Jurkat, Clone E6-1 (cell line): ENCODE measurements at regions not wholly inside any gene's neighbourhood (a gene's known extent, or its start where the extent isn't known, plus 50 kb on each side); places are given as distances from the start of the nearest gene placed in this dataset.

Experiments used
- DNase-seq: peaks from one replicate; pipeline ENCODE4 v3.0.0-alpha.2; 2011; ENCODE audit warnings: low read depth, low spot score
- H3K4me3 ChIP-seq: 2 replicates; pipeline ENCODE4 v1.5.1; 2011; ENCODE audit warnings: mild to moderate bottlenecking, low read length, control low read depth, moderate library complexity

DNA sequence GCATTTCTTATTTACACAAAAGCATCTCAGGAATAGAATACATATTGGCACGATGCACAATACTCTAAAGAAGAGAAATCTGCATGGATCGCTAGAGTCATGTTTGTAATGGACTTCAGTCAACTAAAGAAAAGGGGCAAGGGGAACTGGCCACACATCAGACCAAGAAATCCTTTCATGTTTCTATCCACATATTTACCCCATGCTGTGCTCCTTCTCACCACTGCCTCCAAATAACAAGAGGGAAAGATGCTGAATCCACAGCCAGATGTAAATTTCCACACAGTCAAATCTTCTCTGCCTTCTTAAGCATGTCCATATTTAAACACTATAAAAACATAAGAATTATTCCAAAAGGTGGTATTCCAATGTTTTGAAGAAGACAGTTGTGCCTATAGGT, 67.6 kb downstream of the COX18 start:
- H3K4me3 ChIP-seq = no peak overlapping the region
- DNase-seq = no peak

DNA sequence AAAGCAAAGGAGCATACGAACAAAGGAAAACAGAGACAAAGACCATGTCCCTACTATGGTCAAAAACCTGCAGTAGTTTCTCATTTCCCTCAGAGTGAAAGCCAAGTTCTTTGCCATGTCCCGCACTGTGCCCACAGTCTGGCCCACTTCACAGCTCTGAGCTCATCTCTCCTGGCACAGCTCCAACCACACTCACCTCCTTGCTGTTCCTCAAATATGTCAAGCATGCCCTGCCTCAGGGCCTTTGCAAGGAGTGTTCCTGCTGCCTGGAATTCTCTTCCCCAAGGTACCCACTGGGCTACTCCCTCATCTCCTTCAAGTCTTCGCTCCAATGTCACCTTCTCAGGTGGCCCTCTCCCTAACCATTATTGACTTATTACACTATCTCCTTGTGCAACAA, 72.1 kb downstream of the COX18 start:
- H3K4me3 ChIP-seq = no peak overlapping the region
- DNase-seq = no peak

DNA sequence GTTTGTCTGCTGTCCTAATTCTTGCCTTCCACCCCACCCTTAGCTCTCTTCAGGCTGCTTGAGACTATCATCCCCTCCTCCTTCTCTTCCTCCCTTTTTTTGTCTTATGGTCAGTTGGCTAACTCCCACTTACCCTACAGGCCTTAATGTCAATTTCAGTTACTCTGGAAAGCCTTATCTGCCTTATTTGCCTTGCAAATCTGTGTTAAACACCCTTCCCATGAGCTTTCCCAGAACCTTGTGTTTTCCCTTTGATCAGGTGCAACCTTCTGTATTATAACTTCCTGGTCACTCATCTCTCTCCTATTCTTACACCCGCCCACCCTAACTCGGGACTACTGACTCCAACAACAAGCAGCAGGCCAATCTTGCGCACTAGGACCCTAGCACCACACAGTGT, 74.8 kb downstream of the COX18 start:
- no peak for DNase-seq

DNA sequence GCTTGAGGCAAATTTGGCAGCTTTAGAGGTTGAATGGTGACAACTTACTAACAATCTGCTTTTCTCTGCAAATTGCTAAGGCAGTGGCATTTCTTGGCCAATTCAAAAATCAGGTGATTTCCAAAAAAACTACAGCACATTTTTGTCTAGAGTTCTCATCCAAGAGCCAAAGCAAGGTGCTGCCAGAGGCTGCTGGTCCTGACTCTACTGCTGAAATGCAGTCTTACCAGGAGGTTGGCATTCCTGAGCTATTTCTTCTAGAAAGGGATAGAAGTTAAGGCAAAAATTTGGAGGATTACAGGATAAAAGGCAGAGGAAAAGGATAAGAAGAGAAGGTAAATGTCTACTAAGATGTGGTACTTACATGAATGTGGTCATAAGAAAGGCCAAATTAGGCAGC, 75.6 kb downstream of the COX18 start:
- no peak for DNase-seq
- no peak overlapping the region for H3K4me3 ChIP-seq

More for the DNA sequence above, 74.8 kb downstream of the COX18 start:
- no peak overlapping the region for H3K4me3 ChIP-seq

DNA sequence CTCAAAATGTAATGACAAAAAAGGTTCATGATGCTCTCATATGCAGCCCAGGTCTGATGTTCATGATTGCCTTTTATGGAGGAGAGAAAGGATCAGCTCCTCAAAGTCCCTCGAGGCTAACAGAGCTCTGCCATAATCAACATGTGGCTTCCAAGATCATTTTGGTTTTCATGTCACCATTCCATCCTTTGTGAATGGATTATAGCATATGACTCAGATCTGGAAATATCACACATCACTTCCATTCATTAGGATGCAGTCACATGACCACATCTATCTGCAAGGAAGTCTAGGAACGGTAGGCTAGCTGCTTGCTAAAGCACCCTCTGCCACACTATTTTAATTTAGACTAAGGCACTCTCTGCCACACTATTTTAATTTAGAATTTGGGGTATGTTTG, 77.6 kb downstream of the COX18 start:
- H3K4me3 ChIP-seq = no peak overlapping the region
- no peak for DNase-seq

DNA sequence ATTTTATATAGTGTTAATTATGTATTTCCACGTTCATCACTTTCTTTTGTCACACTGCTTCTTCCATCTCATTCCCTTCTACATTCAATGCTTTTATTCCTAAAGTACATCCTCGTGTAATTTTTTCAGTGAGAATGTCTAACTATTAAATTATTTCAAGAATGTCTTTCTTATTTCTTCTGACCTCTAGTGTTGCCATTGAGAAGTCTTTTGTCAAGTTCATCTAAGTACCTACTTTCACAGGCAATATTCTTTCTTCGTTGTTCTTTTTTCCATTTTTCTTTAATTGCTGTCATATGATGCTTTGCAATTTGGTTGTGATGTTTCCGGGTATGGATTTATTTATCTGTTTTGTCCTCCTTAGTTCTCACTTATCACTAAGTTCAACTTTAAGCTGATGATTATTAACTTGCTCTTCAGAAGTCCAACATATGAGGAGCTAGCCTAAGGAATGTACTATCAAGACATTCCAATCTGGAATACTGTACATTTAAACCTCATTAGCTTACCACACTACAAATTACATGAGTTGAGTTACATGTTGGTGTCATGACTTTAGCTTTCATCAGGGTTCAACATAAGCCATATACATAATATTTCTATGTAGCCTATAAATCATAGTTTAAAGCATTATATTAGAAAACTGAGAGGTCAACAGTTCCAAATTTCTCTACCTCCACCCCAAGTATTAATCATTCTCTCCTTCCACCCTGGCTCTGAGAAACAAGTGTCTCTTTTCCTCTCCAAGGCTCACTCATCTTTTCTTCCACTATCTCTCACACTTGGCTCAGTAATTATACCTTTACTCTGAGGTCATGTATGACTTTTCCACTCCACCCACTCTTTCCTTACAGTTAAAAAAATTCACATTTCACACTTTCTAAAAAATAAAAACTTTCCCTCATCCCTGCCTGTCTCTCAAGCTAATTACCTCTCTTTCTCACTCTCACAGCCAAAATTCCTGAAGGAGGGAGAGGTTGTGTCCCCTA, 81.5 kb downstream of the COX18 start:
- no peak for DNase-seq
- no peak overlapping the region for H3K4me3 ChIP-seq

DNA sequence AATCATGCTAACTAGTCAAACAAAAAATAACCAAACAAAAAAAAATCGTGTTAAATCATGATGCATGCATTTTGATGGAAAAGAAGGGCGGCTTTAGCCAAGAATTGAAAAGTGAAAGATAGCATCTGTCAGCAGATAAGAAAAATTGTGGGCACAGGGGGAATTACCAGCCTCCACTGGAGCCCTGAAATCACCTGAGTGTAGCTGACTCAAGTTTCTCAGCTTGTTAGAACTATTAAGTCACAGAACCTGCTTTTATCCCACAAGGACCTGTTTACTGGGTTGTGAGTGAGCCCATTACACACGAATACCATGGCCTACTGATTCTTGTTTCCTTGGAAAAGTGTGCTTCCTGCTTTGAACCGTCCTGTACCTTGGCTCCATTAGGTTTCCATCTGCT, 85.2 kb downstream of the COX18 start:
- H3K4me3 ChIP-seq = no peak overlapping the region
- no peak for DNase-seq

DNA sequence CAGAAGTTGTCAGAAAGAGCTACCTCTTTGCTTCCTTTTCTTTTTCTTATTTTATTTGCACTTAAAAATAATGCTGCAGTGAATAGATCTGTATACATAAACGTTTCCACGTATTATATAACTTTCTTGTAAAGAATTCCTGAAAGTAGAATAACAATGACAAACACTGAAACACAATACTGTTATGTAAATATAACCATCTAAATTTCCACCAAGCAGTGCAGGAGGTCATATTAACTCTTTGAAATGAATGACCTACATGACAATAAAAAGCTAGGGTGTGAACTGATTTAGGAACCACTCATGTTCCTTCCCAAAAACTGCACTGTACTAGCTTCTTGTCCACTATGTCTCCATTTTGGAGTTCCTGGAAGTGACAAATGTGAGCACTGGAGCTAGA, 85.8 kb downstream of the COX18 start:
- no peak for DNase-seq
- no peak overlapping the region for H3K4me3 ChIP-seq

DNA sequence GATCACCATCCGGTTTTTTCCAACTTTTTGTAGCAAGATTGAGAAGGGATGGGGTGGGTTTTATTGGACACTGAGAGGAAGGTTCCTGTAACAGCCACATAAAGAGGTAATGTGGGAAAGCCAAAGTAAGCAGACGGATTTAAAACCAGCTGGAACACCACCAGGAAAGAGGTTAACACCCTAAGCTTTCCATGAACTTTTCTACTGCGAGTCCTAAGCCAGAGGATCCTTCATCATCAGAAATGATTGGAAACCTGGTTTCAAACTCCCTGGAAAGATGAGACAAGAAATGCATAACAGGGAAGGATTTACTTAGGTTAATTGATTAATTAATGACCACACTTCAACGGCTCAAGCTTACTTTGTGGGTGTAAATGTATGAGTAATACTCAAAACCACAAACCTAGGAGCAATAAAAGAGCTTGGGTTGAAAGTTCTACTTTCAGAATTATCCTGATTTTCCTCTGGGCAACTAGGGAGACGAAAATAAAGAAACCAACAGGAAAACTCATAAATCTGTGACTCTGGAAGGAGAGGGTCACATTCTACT, 91.5 kb downstream of the COX18 start:
- DNase-seq = no peak

DNA sequence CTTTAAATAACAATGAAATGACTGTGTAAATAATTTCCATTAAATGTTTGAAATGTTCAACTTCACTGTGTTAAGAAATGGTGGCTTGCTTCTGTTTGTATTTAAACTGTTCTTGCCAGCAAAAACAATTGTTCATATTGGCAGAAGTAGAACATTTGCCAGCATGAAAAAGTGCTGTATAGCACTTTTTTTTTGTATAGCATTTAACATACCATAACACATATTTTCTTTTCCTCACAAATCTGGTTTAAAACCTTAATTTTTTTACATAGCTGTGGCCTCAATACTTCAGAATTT, 94.1 kb downstream of the COX18 start:
- no peak overlapping the region for H3K4me3 ChIP-seq
- DNase-seq = no peak

More for the DNA sequence above, 91.5 kb downstream of the COX18 start:
- no peak overlapping the region for H3K4me3 ChIP-seq

DNA sequence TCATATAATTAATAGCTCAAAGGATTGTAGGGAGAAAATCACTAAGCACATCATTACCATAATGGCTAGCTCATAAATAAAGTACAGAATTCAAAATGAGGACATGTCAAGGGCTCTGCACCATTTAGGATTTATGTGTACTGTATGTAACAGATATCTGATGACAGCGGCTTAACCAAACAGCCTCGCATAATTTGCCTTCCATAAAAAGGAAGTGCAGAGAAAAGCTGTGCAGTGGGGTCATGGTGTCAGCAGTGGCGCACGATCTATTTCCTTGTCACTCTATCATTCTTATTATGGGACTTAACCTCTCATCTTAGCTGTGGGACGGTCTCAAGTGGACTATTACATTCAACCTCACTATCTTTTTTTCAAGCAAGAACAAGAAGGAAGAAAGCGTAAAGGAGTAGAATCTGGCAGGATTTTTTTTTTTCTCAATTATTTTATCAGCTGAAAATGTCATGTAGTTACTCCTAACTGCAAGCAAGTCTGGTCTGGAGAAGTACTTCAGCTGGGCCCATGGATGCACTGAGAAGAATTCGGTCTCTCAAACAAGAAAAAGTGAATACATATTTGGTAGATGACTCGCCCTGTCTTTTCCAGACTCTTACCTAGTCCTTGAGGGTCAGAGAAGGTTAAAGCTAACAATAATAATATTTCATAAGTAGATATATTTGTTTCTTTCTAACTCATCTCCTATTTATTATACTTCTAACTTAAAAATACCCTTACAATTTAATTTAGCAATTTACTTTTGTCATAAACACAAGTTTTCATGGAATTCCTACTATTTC, 94.6 kb downstream of the COX18 start:
- no peak overlapping the region for H3K4me3 ChIP-seq
- no peak for DNase-seq

DNA sequence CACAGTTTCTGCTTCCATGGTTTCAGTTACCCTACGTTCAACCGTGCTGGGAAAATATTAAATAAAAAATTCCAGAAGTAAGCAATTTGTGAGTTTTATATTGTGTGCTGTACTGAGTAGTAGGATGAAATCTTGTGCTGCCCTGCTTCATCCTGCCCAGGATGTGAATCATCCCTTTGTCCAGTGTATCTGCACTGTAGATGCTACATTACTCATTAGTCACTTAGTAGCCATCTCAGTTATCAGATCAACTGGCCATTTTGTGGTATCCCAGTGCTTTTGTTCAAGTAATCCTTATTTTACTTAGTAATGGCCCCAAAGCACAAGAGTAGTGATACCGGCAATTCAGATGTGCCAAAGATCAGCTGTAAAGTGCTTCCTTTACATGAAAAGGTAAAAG, 97.9 kb downstream of the COX18 start:
- no peak for DNase-seq
- H3K4me3 ChIP-seq = no peak overlapping the region

DNA sequence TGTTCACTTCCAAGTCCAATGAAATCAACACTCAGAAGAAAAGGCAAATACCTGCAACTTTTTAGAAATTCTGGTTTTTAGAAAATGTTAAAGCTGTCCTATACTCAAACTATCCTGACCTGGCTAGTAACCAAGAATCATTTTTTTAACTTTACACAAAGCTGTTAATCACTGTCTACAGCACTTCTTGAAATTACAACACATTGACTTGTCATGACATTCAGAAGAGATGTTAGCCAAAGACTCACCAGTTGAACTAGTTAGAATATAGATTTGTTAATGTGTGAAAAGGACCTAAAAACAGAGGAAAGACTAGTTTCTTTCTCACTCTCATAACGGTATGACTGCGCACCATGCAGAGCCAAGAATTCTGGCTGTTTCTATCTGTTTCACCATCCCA, 98.8 kb downstream of the COX18 start:
- H3K4me3 ChIP-seq = no peak overlapping the region
- no peak for DNase-seq

DNA sequence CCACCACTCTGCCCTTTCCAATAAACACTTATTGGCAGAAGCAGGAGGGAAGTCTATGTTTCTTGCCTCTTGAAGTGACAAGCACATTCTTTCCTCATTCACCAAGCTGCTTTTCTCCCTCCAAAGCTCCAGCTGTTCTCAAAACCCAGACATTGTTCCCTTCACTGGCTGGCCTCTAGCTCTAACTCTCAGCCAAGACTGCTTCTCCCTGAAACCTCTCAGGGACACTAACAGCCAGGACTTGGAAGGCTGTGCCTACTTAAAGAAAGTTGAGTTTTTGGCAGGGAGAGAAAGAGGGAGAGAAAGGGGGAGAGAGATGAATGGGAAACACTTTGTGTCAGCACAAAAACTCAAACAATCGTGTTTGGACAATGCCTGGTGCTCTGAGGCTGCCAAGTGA, 99.5 kb downstream of the COX18 start:
- H3K4me3 ChIP-seq = no peak overlapping the region
- no peak for DNase-seq

DNA sequence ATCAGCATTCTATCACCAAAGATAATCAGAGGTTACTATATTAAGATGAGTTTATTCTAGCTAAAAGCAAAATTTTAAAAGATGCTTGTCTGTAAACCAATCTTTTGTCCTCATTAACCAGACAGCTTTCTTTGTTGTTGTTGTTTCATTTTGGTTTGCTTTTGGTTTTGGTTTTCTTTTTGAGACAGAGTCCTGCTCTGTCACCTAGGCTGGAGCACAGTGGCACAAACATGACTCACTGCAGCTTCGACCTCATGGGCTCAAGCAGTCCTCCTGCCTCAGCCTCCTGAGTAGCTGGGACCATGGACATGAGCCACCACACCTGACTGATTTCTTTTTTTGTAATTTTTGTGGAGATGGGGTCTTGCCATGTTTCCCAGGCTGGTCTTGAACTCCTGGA, 102.9 kb downstream of the COX18 start:
- no peak overlapping the region for H3K4me3 ChIP-seq
- DNase-seq = no peak

DNA sequence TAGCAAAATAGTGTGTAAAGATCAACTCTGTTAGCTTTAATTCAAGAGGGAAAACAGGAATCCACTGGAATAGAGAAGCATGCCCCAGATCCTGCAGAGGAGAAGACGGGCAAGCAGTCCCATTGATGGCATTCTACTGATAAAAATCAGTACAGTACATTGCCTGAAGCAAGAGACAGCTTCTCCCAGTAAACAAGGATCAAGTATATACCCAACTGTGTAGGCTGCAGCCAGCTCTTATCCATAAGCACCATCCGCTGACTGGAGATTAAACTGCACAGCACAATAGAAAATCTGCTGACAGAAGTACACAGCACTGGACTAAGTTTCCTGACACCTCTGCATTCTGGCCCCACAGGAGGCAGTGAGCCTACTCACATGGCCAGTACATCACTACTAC, 110.1 kb downstream of the COX18 start:
- no peak for DNase-seq
- H3K4me3 ChIP-seq = no peak overlapping the region

DNA sequence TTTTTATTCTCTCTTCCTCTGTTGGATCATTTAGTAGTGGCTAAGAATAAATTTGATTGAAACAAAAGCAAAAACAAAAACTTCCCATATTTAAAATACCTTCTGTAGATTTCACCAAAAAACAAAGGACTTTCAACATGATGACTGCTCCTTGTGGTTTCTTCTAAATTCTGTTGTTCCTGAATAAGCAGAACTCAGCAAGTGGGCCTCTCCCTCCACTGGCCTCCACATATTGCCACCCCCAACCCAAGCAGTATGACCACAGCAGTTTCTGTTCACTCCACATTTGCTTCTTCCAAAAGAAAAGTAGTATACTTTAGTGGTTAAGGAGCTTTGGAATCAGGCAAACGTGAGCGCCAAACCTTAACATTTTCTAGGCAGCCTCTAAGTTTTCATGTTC, 114.7 kb downstream of the COX18 start:
- no peak overlapping the region for H3K4me3 ChIP-seq
- no peak for DNase-seq

DNA sequence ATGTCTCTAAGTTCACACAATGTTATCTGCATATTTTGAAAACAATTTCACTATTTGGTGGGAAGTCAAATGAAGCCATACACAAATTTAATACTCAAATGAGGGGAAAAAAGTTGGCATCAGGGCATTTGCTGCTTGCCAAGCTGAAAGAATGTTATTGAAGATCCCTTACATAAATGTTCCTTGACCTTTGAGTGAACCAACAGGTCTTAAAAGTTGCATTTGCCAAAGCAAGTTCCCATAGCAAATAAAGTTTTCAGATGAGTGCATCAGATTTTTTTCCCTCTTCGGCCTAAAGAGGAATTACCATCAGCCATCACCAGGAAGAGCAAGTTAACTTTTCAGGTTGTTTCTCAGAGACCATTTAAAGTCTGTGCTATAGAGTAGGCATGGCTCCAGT, 115.9 kb downstream of the COX18 start:
- DNase-seq = no peak
- H3K4me3 ChIP-seq = no peak overlapping the region

DNA sequence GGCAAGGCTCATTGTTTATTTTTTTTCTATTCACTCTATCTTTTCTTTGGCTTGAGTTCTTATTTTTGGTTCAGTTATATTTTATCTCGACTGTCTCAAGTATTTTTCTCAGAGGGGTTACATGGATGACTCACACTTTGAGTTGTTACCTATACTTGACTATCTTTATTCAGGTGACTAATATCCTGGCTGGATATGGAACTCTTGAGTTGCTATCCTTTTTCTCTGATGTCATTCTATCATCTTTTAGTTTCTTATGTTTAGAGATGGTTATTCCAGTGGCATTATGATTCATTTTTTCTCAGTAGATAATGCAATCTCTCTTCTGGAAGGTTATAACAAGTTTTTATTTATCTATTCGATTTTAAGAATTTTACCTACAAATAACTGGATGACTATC, 117.9 kb downstream of the COX18 start:
- no peak overlapping the region for H3K4me3 ChIP-seq
- DNase-seq = no peak

DNA sequence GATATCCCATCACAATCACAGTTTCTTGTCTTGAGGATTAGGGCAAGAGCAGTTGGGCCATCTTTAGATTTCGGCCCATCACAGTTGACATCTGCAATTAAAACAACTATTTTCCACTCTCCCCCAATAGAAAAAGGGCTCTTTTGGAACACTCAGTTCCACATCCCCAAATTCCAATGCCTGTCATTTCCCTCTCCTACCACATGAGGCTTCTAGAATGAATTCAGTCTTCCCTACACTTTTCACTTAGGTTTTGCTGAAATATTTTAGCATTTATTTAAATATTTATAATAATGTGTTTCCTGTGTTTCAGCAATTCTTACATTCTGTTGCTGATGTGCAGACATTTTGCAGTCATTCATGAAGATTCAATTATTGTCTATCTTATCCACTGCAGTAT, 118.4 kb downstream of the COX18 start:
- no peak for DNase-seq

More for the DNA sequence above, 118.4 kb downstream of the COX18 start:
- no peak overlapping the region for H3K4me3 ChIP-seq
